Stomach (tissue), 8 donors: ENCODE measurements at regions not wholly inside any gene's neighbourhood (a gene's known extent, or its start where the extent isn't known, plus 50 kb on each side); places are given as distances from the start of the nearest gene placed in this dataset.

Source experiments
- DNase-seq, 2 donors: peaks; one replicate each; pipeline versions ENCODE4 v3.0.0 to v3.0.0-alpha.2; 2013 to 2019
- H3K27ac ChIP-seq, 5 donors: fragments of 200-600 bp in 4 of 5; sonication (generic) in 4 of 5; one replicate each; pipeline ENCODE4 v1.5.1; 2013 to 2019; ENCODE audit warnings: mild to moderate bottlenecking in 1 of 5, moderate library complexity in 1 of 5
- H3K27me3 ChIP-seq, 3 donors: fragments of 200-600 bp; sonication (generic); one replicate each; pipeline ENCODE4 v1.5.1; 2017 to 2019; ENCODE audit warnings: mixed run types in 1 of 3
- H3K36me3 ChIP-seq, 4 donors: fragments of 200-600 bp; sonication (generic); 1 replicate in 3 of 4; 2 replicates in 1 of 4; pipeline ENCODE4 v1.5.1; 2016 to 2019
- H3K4me1 ChIP-seq, 4 donors: fragments of 200-600 bp; sonication (generic); one replicate each; pipeline ENCODE4 v1.5.1; 2016 to 2019
- H3K4me3 ChIP-seq, 4 donors: fragments of 200-600 bp; sonication (generic) in 3 of 4; one replicate each; pipeline ENCODE4 v1.5.1; 2016 to 2019; ENCODE audit warnings: mild to moderate bottlenecking in 1 of 4
- H3K9me3 ChIP-seq, 4 donors: fragments of 200-600 bp; sonication (generic); one replicate each; pipeline ENCODE4 v1.5.1; 2016 to 2019
- CTCF ChIP-seq, 7 experiments: fragments of 450-650 bp in 4 of 7; fragments of 200-600 bp in 3 of 7; sonication (generic) in 3 of 7; IDR thresholded peaks; one replicate each; pipeline ENCODE4 v1.5.1; 2016 to 2019; ENCODE audit warnings: antibody characterized with exemption in 7 of 7, control low read depth in 2 of 7, mild to moderate bottlenecking in 1 of 7
- EP300 ChIP-seq: sonication (generic); formaldehyde crosslinking; IDR thresholded peaks from one replicate; pipeline ENCODE4 v1.6.1; 2017; ENCODE audit warnings: antibody characterized with exemption
- POLR2A ChIP-seq, 4 donors: fragments of 450-650 bp; IDR thresholded peaks; one replicate each; pipeline ENCODE4 v1.6.1; 2016; ENCODE audit warnings: antibody characterized with exemption in 4 of 4, control low read depth in 2 of 4, mild to moderate bottlenecking in 1 of 4, moderate library complexity in 1 of 4
- POLR2AphosphoS5 ChIP-seq, 3 donors: sonication (generic); formaldehyde crosslinking; IDR thresholded peaks; one replicate each; pipeline ENCODE4 v1.6.1; 2016; ENCODE audit warnings: antibody characterized with exemption in 3 of 3
- WGBS, 5 donors: extraction: QIAGEN DNeasy Blood & Tissue Kit in 3 of 5; methylation state at CpG; one replicate each; pipeline versions ENCODE4 v1.1.5 to v1.1.7; 2013 to 2018; 5-methylcytosine and 5-hydroxymethylcytosine counted together
- intact Hi-C: fragments of 100-400 bp; cut with DNase I; formaldehyde crosslinking; loops from one replicate; pipeline ENCODE4 v1.15.1; 2023; ENCODE audit warnings: low total_unique reads
- donor health status: healthy with polysubstance abuse.
- donor health status: Bipolar disorder and iron deficiency.
- donor health status: healthy.

- WGBS, 5 donors = 76 to 82% (median 80%) methylated on average over 3 to 5 of the region's 5 CpGs
- TF ChIP-seq CTCF (IDR thresholded peaks at IDR 0.05) = no peak
- H3K27ac ChIP-seq = no peak overlapping the region
- DNase-seq = no peak
- H3K4me3 ChIP-seq = no peak overlapping the region
- H3K36me3 ChIP-seq = no peaks in the 10 kb centered on the region
- peaks cover 0 to 6% (median 0%) of the 10 kb centered on the region in 3 donors for H3K27me3 ChIP-seq
- intact Hi-C loops = no loop called here
- no peaks in the 10 kb centered on the region for H3K9me3 ChIP-seq
- H3K4me1 ChIP-seq = no peaks in the 10 kb centered on the region
These were observed 338.7 kb upstream of the IRX4 start for GRCh38 chr5:2221450-2221849.

- H3K4me3 ChIP-seq = no peak overlapping the region
- no peak for TF ChIP-seq EP300
- TF ChIP-seq CTCF (IDR thresholded peaks at IDR 0.05) = no peak
- no peak for TF ChIP-seq POLR2AphosphoS5 (IDR thresholded peaks at IDR 0.05)
- no peak for TF ChIP-seq POLR2A (IDR thresholded peaks at IDR 0.05)
- H3K9me3 ChIP-seq = no peaks in the 10 kb centered on the region
- intact Hi-C loops = no loop called here
- H3K4me1 ChIP-seq = no peaks in the 10 kb centered on the region
- H3K27ac ChIP-seq = no peak overlapping the region
- no peaks in the 10 kb centered on the region for H3K36me3 ChIP-seq
- 80 to 92% (median 82%) methylated on average over 7 of the region's 7 CpGs for WGBS, 5 donors
- DNase-seq = no peak
- H3K27me3 ChIP-seq = peaks cover 0 to 6% (median 0%) of the 10 kb centered on the region in 3 donors
These were observed 338.0 kb upstream of the IRX4 start for GRCh38 chr5:2220741-2221140.

- H3K27ac ChIP-seq = no peak overlapping the region
- H3K4me3 ChIP-seq = no peak overlapping the region
- H3K4me1 ChIP-seq = no peaks in the 10 kb centered on the region
- no peaks in the 10 kb centered on the region for H3K9me3 ChIP-seq
- WGBS, 5 donors = 86 to 93% (median 92%) methylated on average over 3 of the region's 3 CpGs
- peaks cover 0 to 5% (median 0%) of the 10 kb centered on the region in 3 donors for H3K27me3 ChIP-seq
- no peak for DNase-seq
- TF ChIP-seq POLR2A (IDR thresholded peaks at IDR 0.05) (no peak), CTCF (IDR thresholded peaks at IDR 0.05) (no peak), EP300 (no peak), POLR2AphosphoS5 (IDR thresholded peaks at IDR 0.05) (no peak)
- intact Hi-C loops = no loop called here
- no peaks in the 10 kb centered on the region for H3K36me3 ChIP-seq
These were observed 336.5 kb upstream of the IRX4 start for GRCh38 chr5:2219149-2219776.

- no peaks in the 10 kb centered on the region for H3K4me1 ChIP-seq
- no peak overlapping the region for H3K27ac ChIP-seq
- 61 to 77% (median 70%) methylated on average over 4 of the region's 4 CpGs for WGBS, 5 donors
- no peak for TF ChIP-seq CTCF (IDR thresholded peaks at IDR 0.05)
- no peak for TF ChIP-seq POLR2AphosphoS5 (IDR thresholded peaks at IDR 0.05)
- no peak for TF ChIP-seq EP300
- TF ChIP-seq POLR2A (IDR thresholded peaks at IDR 0.05) = no peak
- no peaks in the 10 kb centered on the region for H3K36me3 ChIP-seq
- intact Hi-C loops = no loop called here
- H3K4me3 ChIP-seq = no peak overlapping the region
- H3K9me3 ChIP-seq = no peaks in the 10 kb centered on the region
- DNase-seq = no peak
- peaks cover 0 to 14% (median 0%) of the 10 kb centered on the region in 3 donors for H3K27me3 ChIP-seq
These were observed 334.5 kb upstream of the IRX4 start for GRCh38 chr5:2217219-2217618.
